BJ (cell line): ENCODE measurements at regions not wholly inside any gene's neighbourhood (a gene's known extent, or its start where the extent isn't known, plus 50 kb on each side); places are given as distances from the start of the nearest gene placed in this dataset.

ENCODE experiments used
- CTCF ChIA-PET: fragments of 350-600 bp; formaldehyde crosslinking; extraction: SDS; loops from one replicate; lab custom pipeline; 2021; ENCODE audit warnings: antibody characterized with exemption, inconsistent platforms; lab: Yijun Ruan, JAX
- POLR2A ChIA-PET: fragments of 300-600 bp; sonication (Branson Sonifier 250); formaldehyde crosslinking; extraction: SDS; loops from one replicate; lab custom pipeline; 2021; ENCODE audit warnings: antibody characterized with exemption; lab: Charles Lee
- DNase-seq: peaks from one replicate; pipeline ENCODE4 v3.0.0-alpha.2; 2011; ENCODE audit warnings: low read depth
- H3K27me3 ChIP-seq: 2 replicates; pipeline ENCODE4 v1.6.0; 2011; ENCODE audit warnings: low read length; ENCODE audit not compliant: control insufficient read depth, insufficient read depth
- H3K36me3 ChIP-seq: 2 replicates; pipeline ENCODE4 v1.5.1; 2011; ENCODE audit warnings: low read length; ENCODE audit not compliant: control insufficient read depth, insufficient read depth
- H3K4me3 ChIP-seq: 2 replicates; pipeline ENCODE4 v1.5.1; 2011; ENCODE audit warnings: low read depth, mild to moderate bottlenecking, control low read depth, low read length
- TF ChIP-seq, protein P1 (sequence below): IDR thresholded peaks from 2 replicates; pipeline ENCODE4 v1.5.1; 2011; ENCODE audit warnings: low read depth, mild to moderate bottlenecking, control low read depth, inconsistent platforms, low read length, moderate library complexity; ENCODE audit not compliant: insufficient read depth

DNA sequence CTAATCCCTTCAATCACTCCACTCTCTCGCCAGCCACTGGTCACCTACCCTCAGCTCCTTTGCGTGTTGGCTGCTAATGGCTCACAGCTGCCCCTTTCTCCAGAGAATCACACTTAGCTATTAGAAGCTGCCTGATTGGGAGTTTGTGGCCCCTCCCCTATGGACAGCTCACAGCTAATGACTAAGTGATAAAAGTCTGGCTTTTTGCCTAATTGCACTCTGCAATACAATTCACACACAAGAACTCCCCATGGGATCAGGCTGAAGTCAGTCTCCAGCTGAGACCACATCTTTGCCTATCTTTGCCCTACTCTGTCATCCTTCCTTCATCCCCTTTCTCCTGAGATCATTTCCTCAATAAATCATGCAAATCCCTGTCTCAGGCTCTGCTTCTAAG is 701.9 kb upstream of the RAB6C start:
- ChIA-PET CTCF (no interaction called here), POLR2A (no interaction called here)
- no peak overlapping the region for H3K4me3 ChIP-seq
- H3K36me3 ChIP-seq, result no peaks in the 10 kb centered on the region
- no peaks in the 10 kb centered on the region for H3K27me3 ChIP-seq
- TF ChIP-seq, protein P1, sequence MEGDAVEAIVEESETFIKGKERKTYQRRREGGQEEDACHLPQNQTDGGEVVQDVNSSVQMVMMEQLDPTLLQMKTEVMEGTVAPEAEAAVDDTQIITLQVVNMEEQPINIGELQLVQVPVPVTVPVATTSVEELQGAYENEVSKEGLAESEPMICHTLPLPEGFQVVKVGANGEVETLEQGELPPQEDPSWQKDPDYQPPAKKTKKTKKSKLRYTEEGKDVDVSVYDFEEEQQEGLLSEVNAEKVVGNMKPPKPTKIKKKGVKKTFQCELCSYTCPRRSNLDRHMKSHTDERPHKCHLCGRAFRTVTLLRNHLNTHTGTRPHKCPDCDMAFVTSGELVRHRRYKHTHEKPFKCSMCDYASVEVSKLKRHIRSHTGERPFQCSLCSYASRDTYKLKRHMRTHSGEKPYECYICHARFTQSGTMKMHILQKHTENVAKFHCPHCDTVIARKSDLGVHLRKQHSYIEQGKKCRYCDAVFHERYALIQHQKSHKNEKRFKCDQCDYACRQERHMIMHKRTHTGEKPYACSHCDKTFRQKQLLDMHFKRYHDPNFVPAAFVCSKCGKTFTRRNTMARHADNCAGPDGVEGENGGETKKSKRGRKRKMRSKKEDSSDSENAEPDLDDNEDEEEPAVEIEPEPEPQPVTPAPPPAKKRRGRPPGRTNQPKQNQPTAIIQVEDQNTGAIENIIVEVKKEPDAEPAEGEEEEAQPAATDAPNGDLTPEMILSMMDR, result no peak
- no peak for DNase-seq

DNA sequence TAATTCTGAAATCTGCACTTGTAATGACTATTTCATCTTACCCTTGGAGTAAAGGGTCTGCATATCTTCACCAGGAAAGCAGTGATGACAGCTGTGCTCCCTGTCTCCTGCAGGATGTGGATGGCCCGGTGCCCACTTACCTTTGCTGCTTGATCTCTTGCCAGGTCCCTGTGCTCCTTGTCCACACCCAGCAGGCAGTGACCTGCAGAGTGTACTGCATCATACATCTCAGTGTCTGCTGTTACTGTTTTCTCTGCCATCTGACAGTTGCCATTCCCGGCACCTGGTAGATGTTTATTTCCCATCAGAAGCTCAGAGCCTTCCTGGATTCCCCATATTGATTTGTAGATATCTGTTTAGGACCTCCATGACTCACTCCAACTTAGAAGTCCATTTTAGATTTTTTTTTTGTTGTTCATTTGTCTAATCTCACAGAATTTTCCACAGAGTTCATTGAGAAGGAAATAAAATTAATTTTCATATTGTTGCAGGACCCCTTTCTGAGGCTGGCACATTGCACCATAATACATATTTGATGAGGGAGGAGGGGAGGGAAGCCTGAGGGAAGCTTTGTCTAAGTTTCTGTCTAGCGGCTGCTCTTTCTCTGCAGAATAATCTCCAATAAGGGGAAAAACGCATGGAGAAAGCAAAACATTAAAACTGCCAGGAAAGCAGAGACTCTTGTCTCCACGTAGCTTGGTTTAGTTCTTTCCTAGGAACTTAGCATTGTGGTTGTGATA is 697.5 kb upstream of the RAB6C start:
- POLR2A ChIA-PET, result no interaction called here
- no peak for DNase-seq
- TF ChIP-seq, protein P1, result no peak
- CTCF ChIA-PET, result no interaction called here
- Histone ChIP-seq H3K36me3 (no peaks in the 10 kb centered on the region), H3K27me3 (no peaks in the 10 kb centered on the region), H3K4me3 (no peak overlapping the region)

DNA sequence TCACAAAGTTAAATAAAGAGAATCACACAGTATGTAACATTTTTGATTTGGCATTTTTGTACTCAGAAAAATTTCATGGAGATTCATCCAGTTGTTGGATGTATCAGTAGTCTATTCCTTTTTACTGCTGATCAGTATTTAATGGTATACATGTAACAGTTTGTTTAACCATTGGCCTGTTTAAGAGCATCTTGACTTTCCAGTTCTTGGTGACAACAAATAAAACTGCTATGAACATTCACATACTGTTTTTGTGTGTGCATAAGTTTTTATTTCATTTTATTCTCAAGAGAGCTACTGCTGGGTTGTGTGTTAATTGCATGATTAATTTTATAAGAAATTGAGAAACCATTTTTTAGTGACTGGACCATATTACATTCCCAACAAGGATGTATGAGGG is 694.5 kb upstream of the RAB6C start:
- ChIA-PET CTCF (interaction anchor here (0.6 kb wide), 1 partner anchor 353 kb away, joined by 4 read pairs; no protein-coding TSS in a partner anchor), POLR2A (no interaction called here)
- TF ChIP-seq, protein P1, result no peak
- DNase-seq, result no peak
- no peak overlapping the region for H3K4me3 ChIP-seq
- H3K27me3 ChIP-seq, result no peaks in the 10 kb centered on the region
- no peaks in the 10 kb centered on the region for H3K36me3 ChIP-seq

DNA sequence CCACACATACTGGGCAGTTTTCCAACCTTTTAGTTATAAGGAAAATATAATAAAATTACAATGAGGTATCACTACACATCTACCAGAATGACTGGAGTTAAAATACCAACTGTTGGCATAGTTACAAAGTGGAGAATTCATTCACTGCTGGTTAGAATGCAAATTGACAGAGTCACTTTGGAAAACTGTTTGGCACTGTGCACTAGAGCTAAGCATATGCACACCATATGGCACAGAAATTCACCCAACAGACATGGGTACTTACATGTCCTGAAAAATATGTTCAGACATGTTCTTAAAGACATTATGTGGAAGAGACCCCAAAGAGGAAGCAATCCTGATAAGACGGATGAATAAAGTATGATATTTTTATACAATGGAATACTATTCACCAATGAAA is 686.1 kb upstream of the RAB6C start:
- DNase-seq, result no peak
- no peak overlapping the region for H3K4me3 ChIP-seq
- TF ChIP-seq, protein P1, result no peak
- H3K36me3 ChIP-seq, result no peaks in the 10 kb centered on the region
- ChIA-PET POLR2A (no interaction called here), CTCF (no interaction called here)
- H3K27me3 ChIP-seq, result no peaks in the 10 kb centered on the region

DNA sequence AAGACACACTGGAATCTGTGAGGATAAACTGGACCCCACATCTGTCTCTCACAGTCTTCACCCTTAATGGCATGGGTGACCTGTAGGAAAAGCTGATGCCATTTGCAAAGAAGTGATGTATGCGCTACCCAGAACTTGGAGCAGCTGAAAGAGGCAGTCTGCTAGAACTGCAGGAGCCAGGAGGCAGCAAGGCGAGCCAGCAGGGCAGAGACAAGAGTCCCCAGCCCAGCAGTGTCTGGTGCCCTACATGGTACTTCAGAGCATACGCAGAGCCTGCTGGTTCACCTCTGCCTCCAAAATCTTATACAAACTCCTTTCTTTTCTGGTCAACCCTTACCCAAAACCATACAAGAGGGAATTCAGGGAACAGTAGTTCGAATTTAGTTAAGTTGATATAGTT is 683.1 kb upstream of the RAB6C start:
- DNase-seq, result no peak
- ChIA-PET POLR2A (no interaction called here), CTCF (no interaction called here)
- Histone ChIP-seq H3K4me3 (no peak overlapping the region), H3K36me3 (no peaks in the 10 kb centered on the region), H3K27me3 (no peaks in the 10 kb centered on the region)
- TF ChIP-seq, protein P1, result no peak
